Trophoblast cell (in vitro differentiated cells and primary cell): ENCODE measurements at regions not wholly inside any gene's neighbourhood (a gene's known extent, or its start where the extent isn't known, plus 50 kb on each side); places are given as distances from the start of the nearest gene placed in this dataset.

Experiments
- DNase-seq, 2 donors: peaks; one replicate each; pipeline ENCODE4 v3.0.0-alpha.2; 2016
- H2AFZ ChIP-seq: 2 replicates; pipeline ENCODE4 v1.6.1; 2013; ENCODE audit warnings: low read length, moderate library complexity, mild to moderate bottlenecking; ENCODE audit not compliant: insufficient read depth, poor library complexity
- H2AK5ac ChIP-seq: 2 replicates; pipeline ENCODE4 v1.6.1; 2013; ENCODE audit warnings: mild to moderate bottlenecking, low read length
- H2BK120ac ChIP-seq: 2 replicates; pipeline ENCODE4 v1.6.1; 2013; ENCODE audit warnings: low read length, mild to moderate bottlenecking, moderate library complexity; ENCODE audit not compliant: insufficient read depth, poor library complexity
- H2BK12ac ChIP-seq: 2 replicates; pipeline ENCODE4 v1.6.1; 2013; ENCODE audit warnings: mild to moderate bottlenecking, low read length, moderate library complexity
- H2BK5ac ChIP-seq: 2 replicates; pipeline ENCODE4 v1.6.1; 2013; ENCODE audit warnings: low read length, low read depth, moderate library complexity, mild to moderate bottlenecking; ENCODE audit not compliant: poor library complexity
- H3K14ac ChIP-seq: 2 replicates; pipeline ENCODE4 v1.6.1; 2013; ENCODE audit warnings: mild to moderate bottlenecking, low read length
- H3K18ac ChIP-seq: 2 replicates; pipeline ENCODE4 v1.6.1; 2013; ENCODE audit warnings: mild to moderate bottlenecking, low read length
- H3K23ac ChIP-seq: 2 replicates; pipeline ENCODE4 v1.6.1; 2013; ENCODE audit warnings: low read length
- H3K27ac ChIP-seq: 2 replicates; pipeline ENCODE4 v1.5.1; 2013; ENCODE audit warnings: low read depth, mild to moderate bottlenecking, inconsistent platforms, low read length, moderate library complexity
- H3K27me3 ChIP-seq: 2 replicates; pipeline ENCODE4 v1.6.1; 2013; ENCODE audit warnings: inconsistent platforms, mild to moderate bottlenecking, low read length, moderate library complexity; ENCODE audit not compliant: insufficient read depth
- H3K36me3 ChIP-seq, 2 experiments: 1 replicate in 1 of 2; 2 replicates in 1 of 2; pipeline ENCODE4 v1.6.1; 2013; ENCODE audit warnings: low read length in 2 of 2, mild to moderate bottlenecking in 2 of 2, moderate library complexity in 1 of 2; ENCODE audit not compliant: insufficient read depth in 2 of 2, control insufficient read depth in 1 of 2
- H3K4ac ChIP-seq: 2 replicates; pipeline ENCODE4 v1.6.1; 2013; ENCODE audit warnings: low read depth, mild to moderate bottlenecking, low read length, moderate library complexity
- H3K4me1 ChIP-seq, 2 experiments: 1 replicate in 1 of 2; 2 replicates in 1 of 2; pipeline ENCODE4 v1.6.1; 2013; ENCODE audit warnings: low read length in 2 of 2, mild to moderate bottlenecking in 2 of 2, moderate library complexity in 1 of 2; ENCODE audit not compliant: insufficient read depth in 2 of 2, control insufficient read depth in 1 of 2
- H3K4me2 ChIP-seq: 2 replicates; pipeline ENCODE4 v1.6.1; 2013; ENCODE audit warnings: inconsistent platforms, mild to moderate bottlenecking, low read length, moderate library complexity
- H3K4me3 ChIP-seq: 2 replicates; pipeline ENCODE4 v1.5.1; 2013; ENCODE audit warnings: mild to moderate bottlenecking, low read depth, low read length, inconsistent platforms
- H3K79me1 ChIP-seq: one replicate; pipeline ENCODE4 v1.6.1; 2013; ENCODE audit warnings: low read length
- H3K79me2 ChIP-seq: 2 replicates; pipeline ENCODE4 v1.6.1; 2013; ENCODE audit warnings: low read length, mild to moderate bottlenecking; ENCODE audit not compliant: control insufficient read depth, insufficient read depth, poor library complexity
- H3K9ac ChIP-seq: 2 replicates; pipeline ENCODE4 v1.6.1; 2013; ENCODE audit warnings: mild to moderate bottlenecking, low read length
- H3K9me3 ChIP-seq: 2 replicates; pipeline ENCODE4 v1.6.1; 2013; ENCODE audit warnings: low read depth, mild to moderate bottlenecking, control low read depth, inconsistent platforms, low read length; ENCODE audit not compliant: insufficient read depth
- H4K12ac ChIP-seq: 2 replicates; pipeline ENCODE4 v1.6.1; 2013; ENCODE audit warnings: low read depth, mild to moderate bottlenecking, low read length, moderate library complexity
- H4K8ac ChIP-seq: 2 replicates; pipeline ENCODE4 v1.6.1; 2013; ENCODE audit warnings: low read depth, mild to moderate bottlenecking, low read length, moderate library complexity
- H4K91ac ChIP-seq: one replicate; pipeline ENCODE4 v1.6.1; 2013; ENCODE audit warnings: low read depth, mild to moderate bottlenecking, low read length, moderate library complexity
- WGBS: extraction: QIAGEN DNeasy Blood & Tissue Kit; methylation state at CpG from one replicate; pipeline ENCODE4 v1.1.7; 2013; ENCODE audit warnings: missing lambda C conversion rate; ENCODE audit not compliant: insufficient read length, insufficient coverage; ENCODE audit errors: extremely low coverage; 5-methylcytosine and 5-hydroxymethylcytosine counted together

DNA sequence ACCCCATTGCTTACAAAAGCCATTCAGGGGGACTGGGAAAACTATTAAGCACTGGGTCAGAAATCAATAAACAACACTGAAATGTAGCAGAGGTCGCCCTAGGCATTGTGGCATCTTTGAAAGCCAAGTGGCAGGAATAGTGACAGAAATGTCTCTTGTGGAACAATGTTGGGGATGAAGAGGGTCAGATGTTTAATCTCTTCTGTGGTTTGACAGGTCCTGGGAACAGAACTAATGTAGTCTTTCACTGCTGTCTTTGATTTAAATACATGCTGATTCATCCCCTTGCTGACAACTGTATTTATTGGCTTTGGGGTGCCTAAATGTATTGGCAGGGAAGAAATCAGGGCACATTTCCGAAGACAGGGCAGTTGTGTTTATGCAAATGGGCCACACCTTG, 194.8 kb downstream of the ATG4C start:
- no CpG with 5 or more reads among the region's 2 CpGs for WGBS
- no peak overlapping the region for H4K12ac ChIP-seq
- H4K91ac ChIP-seq = no peak overlapping the region
- no peaks in the 10 kb centered on the region for H3K9me3 ChIP-seq
- no peak overlapping the region for H2BK12ac ChIP-seq
- no peak overlapping the region for H2AK5ac ChIP-seq
- H3K27ac ChIP-seq = no peak overlapping the region
- H3K4me3 ChIP-seq = no peak overlapping the region
- no peak overlapping the region for H2BK5ac ChIP-seq
- H2BK120ac ChIP-seq = no peak overlapping the region
- no peak for DNase-seq
- H3K18ac ChIP-seq = no peak overlapping the region
- no peak overlapping the region for H3K14ac ChIP-seq
- no peaks in the 10 kb centered on the region for H3K27me3 ChIP-seq
- H3K36me3 ChIP-seq = no peaks in the 10 kb centered on the region
- no peak overlapping the region for H3K9ac ChIP-seq
- H2AFZ ChIP-seq = no peak overlapping the region
- H3K4me2 ChIP-seq = no peak overlapping the region
- no peaks in the 10 kb centered on the region for H3K79me1 ChIP-seq
- no peak overlapping the region for H4K8ac ChIP-seq
- no peak overlapping the region for H3K4ac ChIP-seq
- no peaks in the 10 kb centered on the region for H3K79me2 ChIP-seq
- no peak overlapping the region for H3K23ac ChIP-seq
- H3K4me1 ChIP-seq = no peaks in the 10 kb centered on the region

DNA sequence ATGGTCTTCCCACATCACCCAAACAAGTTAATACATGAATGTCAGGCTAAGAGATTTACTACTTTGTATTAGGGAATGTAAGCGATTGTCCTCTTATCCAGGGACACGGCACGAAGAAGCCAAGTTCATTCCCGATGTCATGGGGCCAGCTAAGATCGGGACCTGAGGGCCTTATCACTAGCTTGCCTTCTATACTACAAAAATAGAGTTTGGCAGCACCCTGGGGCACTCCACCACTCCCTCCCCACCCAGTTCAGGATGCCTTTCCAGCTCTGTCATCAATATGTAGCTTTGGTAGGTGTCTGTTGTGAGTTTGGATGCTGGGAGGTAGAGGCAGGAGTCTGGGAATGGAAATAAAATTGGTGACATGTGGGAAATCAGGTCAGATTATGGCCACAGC, 197.5 kb downstream of the ATG4C start:
- Histone ChIP-seq H3K14ac (no peak overlapping the region), H3K27ac (no peak overlapping the region), H3K23ac (no peak overlapping the region), H3K4me3 (no peak overlapping the region), H2AFZ (no peak overlapping the region), H3K36me3 (no peaks in the 10 kb centered on the region), H3K9me3 (no peaks in the 10 kb centered on the region), H3K9ac (no peak overlapping the region), H4K8ac (no peak overlapping the region), H3K79me2 (no peaks in the 10 kb centered on the region), H3K79me1 (no peaks in the 10 kb centered on the region), H3K4me1 (no peaks in the 10 kb centered on the region), H2AK5ac (no peak overlapping the region), H4K91ac (no peak overlapping the region), H3K4me2 (no peak overlapping the region), H2BK120ac (no peak overlapping the region), H4K12ac (no peak overlapping the region), H3K18ac (no peak overlapping the region), H2BK12ac (no peak overlapping the region), H2BK5ac (no peak overlapping the region), H3K27me3 (no peaks in the 10 kb centered on the region), H3K4ac (no peak overlapping the region)
- DNase-seq = no peak
- WGBS = no CpG with 5 or more reads among the region's 5 CpGs

DNA sequence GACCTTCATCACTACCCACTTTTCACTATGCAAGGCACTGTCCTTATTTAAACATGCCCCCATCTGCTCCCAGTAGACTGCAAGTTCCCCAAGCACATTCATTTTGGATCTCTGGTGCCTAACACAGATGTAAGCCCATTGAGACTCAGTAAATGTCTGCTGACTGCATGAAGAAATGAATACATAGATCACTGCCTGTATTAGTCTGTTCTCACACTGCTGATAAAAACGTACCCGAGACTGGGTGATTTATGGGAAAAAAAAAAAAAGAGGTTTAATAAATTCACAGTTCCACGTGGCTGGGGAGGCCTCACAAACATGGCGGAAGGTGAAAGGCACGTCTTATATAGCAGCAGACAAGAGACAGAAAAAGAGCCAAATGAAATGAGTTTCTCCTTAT, 204.9 kb downstream of the ATG4C start:
- Histone ChIP-seq H4K12ac (no peak overlapping the region), H2BK12ac (no peak overlapping the region), H3K79me1 (no peaks in the 10 kb centered on the region), H3K4me3 (no peak overlapping the region), H3K4me2 (no peak overlapping the region), H3K27ac (no peak overlapping the region), H3K9ac (no peak overlapping the region), H3K4me1 (no peaks in the 10 kb centered on the region), H2AFZ (no peak overlapping the region), H4K8ac (no peak overlapping the region), H2BK120ac (no peak overlapping the region), H2AK5ac (no peak overlapping the region), H2BK5ac (no peak overlapping the region), H3K23ac (no peak overlapping the region), H3K9me3 (no peaks in the 10 kb centered on the region), H3K36me3 (no peaks in the 10 kb centered on the region), H3K14ac (no peak overlapping the region), H3K27me3 (no peaks in the 10 kb centered on the region), H3K18ac (no peak overlapping the region), H4K91ac (no peak overlapping the region), H3K79me2 (no peaks in the 10 kb centered on the region), H3K4ac (no peak overlapping the region)
- no peak for DNase-seq
- no CpG with 5 or more reads among the region's 5 CpGs for WGBS

DNA sequence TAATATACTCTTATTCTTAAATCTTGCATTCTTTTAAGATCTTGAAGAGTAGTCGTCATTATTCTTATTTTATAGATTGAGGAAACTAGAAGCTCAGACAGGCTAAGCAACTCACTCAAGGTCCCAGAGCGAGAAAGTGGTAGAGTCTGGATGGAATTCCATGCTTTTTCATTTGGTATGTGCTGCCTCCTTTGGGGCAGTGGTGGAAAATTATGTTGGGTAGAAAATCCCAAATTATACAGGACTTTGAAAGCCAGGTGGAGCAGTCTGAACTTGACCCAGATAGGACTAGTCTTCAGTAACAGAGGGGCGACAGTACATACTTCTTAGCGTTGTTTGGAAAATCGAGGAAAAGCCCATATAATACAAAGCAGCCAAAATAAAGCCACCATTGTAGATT, 205.6 kb downstream of the ATG4C start:
- no CpG with 5 or more reads among the region's 5 CpGs for WGBS
- H3K4me3 ChIP-seq = no peak overlapping the region
- no peak overlapping the region for H2AK5ac ChIP-seq
- H3K14ac ChIP-seq = no peak overlapping the region
- H3K4me1 ChIP-seq = no peaks in the 10 kb centered on the region
- H3K9me3 ChIP-seq = no peaks in the 10 kb centered on the region
- H3K36me3 ChIP-seq = no peaks in the 10 kb centered on the region
- H3K23ac ChIP-seq = no peak overlapping the region
- H2AFZ ChIP-seq = no peak overlapping the region
- no peaks in the 10 kb centered on the region for H3K79me2 ChIP-seq
- H3K27me3 ChIP-seq = no peaks in the 10 kb centered on the region
- H4K12ac ChIP-seq = no peak overlapping the region
- no peak overlapping the region for H3K4ac ChIP-seq
- H3K27ac ChIP-seq = no peak overlapping the region
- H4K91ac ChIP-seq = no peak overlapping the region
- H3K18ac ChIP-seq = no peak overlapping the region
- no peak overlapping the region for H2BK12ac ChIP-seq
- no peaks in the 10 kb centered on the region for H3K79me1 ChIP-seq
- H3K9ac ChIP-seq = no peak overlapping the region
- H2BK120ac ChIP-seq = no peak overlapping the region
- H2BK5ac ChIP-seq = no peak overlapping the region
- H4K8ac ChIP-seq = no peak overlapping the region
- DNase-seq = no peak
- no peak overlapping the region for H3K4me2 ChIP-seq
